ENCODE measurements at regions not wholly inside any gene's neighbourhood (a gene's known extent, or its start where the extent isn't known, plus 50 kb on each side); places are given as distances from the start of the nearest gene placed in this dataset.
A peak's percentile ranks its signal among the peaks of the same experiment; 100 is the strongest.
"Not testable (repeated sequence)": the region's sequence is repeated elsewhere in the genome, so short reads cannot be mapped to it uniquely, and the experiment has no call there.

DNA sequence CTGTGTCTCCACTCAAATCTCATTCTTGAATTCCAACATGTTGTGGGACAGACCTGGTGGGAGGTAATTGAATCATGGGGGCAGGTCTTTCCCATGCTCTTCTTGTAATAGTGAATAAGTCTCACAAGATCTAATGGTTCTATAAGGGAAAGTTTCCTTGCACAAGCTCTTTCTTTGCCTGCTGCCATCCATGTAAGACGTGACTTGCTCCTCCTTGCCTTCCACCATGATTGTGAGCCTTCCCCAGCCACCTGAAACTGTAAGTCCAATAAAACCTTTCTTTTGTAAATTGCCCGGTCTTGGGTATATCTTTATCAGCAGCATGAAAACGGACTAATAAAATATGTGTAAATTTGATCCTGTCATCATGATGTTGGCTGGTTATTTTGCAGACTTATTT, 471.9 kb downstream of the JRKL start:
- ATAC-seq; H3K4me1 ChIP-seq (ENCODE audit: control insufficient read depth, insufficient read depth, low read length); DNase-seq; H3K4me3 ChIP-seq (ENCODE audit: low read length); intact Hi-C loops (cut with DNase I); H3K9me3 ChIP-seq (ENCODE audit: control insufficient read depth, low read length); H3K27ac ChIP-seq (ENCODE audit: low read length); H3K27me3 ChIP-seq (ENCODE audit: control insufficient read depth, insufficient read depth): not testable (repeated sequence)
- 82% methylated on average over 3 of the region's 3 CpGs for WGBS

DNA sequence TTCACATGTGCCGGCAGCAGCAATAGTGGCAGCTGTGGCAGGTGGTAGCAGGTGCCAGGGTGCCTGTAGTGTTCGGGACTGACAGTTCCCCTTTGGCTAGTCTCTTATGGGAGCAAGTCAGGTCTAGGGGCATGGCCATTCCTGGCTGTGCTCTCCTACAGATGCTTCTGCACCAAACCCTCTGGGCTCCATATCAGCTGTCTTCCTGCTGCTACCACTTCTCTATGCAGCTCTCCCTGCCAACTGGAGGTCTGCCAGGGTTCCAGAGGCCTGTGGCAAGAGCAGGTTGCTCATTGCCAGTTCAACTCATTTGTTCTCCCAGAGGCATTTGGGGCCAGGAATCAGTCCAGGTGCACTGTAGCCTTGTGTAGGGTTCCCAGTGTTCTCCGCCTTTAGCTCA, 473.7 kb downstream of the JRKL start:
- Histone ChIP-seq H3K4me1 (ENCODE audit: control insufficient read depth, insufficient read depth, low read length) (no peaks in the 10 kb centered on the region), H3K4me3 (ENCODE audit: low read length) (no peak overlapping the region), H3K27me3 (ENCODE audit: control insufficient read depth, insufficient read depth) (no peaks in the 10 kb centered on the region), H3K27ac (ENCODE audit: low read length) (peak overlapping the region; percentile 24), H3K9me3 (ENCODE audit: control insufficient read depth, low read length) (no peaks in the 10 kb centered on the region)
- DNase-seq, result peak; percentile 63 to 91 (median 88)
- peak; percentile 78 to 95 for ATAC-seq
- WGBS, result 71% methylated on average over 3 of the region's 3 CpGs
- intact Hi-C loops (cut with DNase I), result no loop called here

- 46% methylated on average over 2 of the region's 2 CpGs for WGBS
- intact Hi-C loops (cut with DNase I), result no loop called here
- H3K27ac ChIP-seq (ENCODE audit: low read length), result no peak overlapping the region
These were observed 475.2 kb downstream of the JRKL start for GRCh38 chr11:96865020-96865419.

DNA sequence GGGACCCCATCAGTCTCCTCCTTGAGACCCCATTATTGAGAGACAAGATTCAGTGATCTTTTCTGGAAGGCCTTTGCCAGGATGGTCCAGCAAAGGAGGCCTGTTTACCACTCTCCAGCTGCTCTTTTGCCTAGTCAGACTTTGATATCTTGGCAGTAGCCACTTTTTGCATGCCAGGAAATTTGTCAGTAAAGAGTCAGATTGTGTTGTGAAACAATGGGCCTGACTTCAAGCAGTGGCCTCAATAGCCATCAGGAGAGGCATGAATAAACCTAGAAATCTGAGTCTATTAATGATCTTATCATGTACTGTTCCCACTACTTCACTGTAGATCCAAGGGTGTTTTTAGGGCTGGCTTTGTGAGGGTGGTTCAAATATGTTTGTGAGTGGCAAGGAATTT, 479.4 kb downstream of the JRKL start:
- H3K27ac ChIP-seq (ENCODE audit: low read length), result peak overlapping the region; percentile 72
- H3K9me3 ChIP-seq (ENCODE audit: control insufficient read depth, low read length), result no peaks in the 10 kb centered on the region
- peak; percentile 65 to 67 for ATAC-seq
- H3K4me1 ChIP-seq (ENCODE audit: control insufficient read depth, insufficient read depth, low read length), result peaks cover 4% of the 10 kb centered on the region
- no peak overlapping the region for H3K4me3 ChIP-seq (ENCODE audit: low read length)
- DNase-seq, result peak in 1 of 3 donors; percentile 26
- H3K27me3 ChIP-seq (ENCODE audit: control insufficient read depth, insufficient read depth), result no peaks in the 10 kb centered on the region
- intact Hi-C loops (cut with DNase I), result no loop called here

More at GRCh38 chr11:96865020-96865419, 475.2 kb downstream of the JRKL start:
- DNase-seq (no peak), ATAC-seq (peak; percentile 61 to 63)
- no peaks in the 10 kb centered on the region for H3K27me3 ChIP-seq (ENCODE audit: control insufficient read depth, insufficient read depth)
- peaks cover 4% of the 10 kb centered on the region for H3K4me1 ChIP-seq (ENCODE audit: control insufficient read depth, insufficient read depth, low read length)
- no peaks in the 10 kb centered on the region for H3K9me3 ChIP-seq (ENCODE audit: control insufficient read depth, low read length)
- H3K4me3 ChIP-seq (ENCODE audit: low read length), result no peak overlapping the region

- DNase-seq (no peak), ATAC-seq (no peak)
- WGBS, result 45% methylated on average over 4 of the region's 4 CpGs
- intact Hi-C loops (cut with DNase I), result no loop called here
- Histone ChIP-seq H3K27ac (ENCODE audit: low read length) (no peak overlapping the region), H3K27me3 (ENCODE audit: control insufficient read depth, insufficient read depth) (no peaks in the 10 kb centered on the region), H3K4me3 (ENCODE audit: low read length) (no peak overlapping the region), H3K4me1 (ENCODE audit: control insufficient read depth, insufficient read depth, low read length) (no peaks in the 10 kb centered on the region), H3K9me3 (ENCODE audit: control insufficient read depth, low read length) (no peaks in the 10 kb centered on the region)
These were observed 485.9 kb downstream of the JRKL start for GRCh38 chr11:96875712-96876111.

- WGBS, result 92% methylated on average over 6 of the region's 6 CpGs
- DNase-seq, result peak in 1 of 3 donors; percentile 17
- intact Hi-C loops (cut with DNase I), result no loop called here
- ATAC-seq, result no peak
- no peaks in the 10 kb centered on the region for H3K27me3 ChIP-seq (ENCODE audit: control insufficient read depth, insufficient read depth)
- H3K4me3 ChIP-seq (ENCODE audit: low read length), result no peak overlapping the region
- no peak overlapping the region for H3K27ac ChIP-seq (ENCODE audit: low read length)
- H3K9me3 ChIP-seq (ENCODE audit: control insufficient read depth, low read length), result no peaks in the 10 kb centered on the region
- H3K4me1 ChIP-seq (ENCODE audit: control insufficient read depth, insufficient read depth, low read length), result no peaks in the 10 kb centered on the region
These were observed 488.7 kb downstream of the JRKL start for GRCh38 chr11:96878299-96879051.

DNA sequence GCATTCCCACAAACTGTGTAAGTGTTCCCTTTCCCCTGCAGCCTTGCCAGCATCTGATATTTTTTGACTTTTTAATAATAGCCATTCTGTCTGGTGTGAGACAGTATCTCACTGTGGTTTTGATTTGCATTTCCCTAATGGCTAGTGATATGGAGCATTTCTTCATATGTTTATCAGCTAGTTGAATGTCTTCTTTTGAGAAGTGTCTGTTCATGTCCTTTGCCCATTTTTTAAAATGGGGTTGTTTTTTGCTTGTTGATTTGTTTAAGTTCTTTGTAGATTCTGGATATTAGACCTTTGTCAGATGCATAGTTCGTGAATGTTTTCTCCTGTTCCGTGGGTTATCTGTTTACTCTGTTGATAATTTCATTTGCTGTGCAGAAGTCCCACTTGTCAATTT, 492.8 kb downstream of the JRKL start:
- H3K4me1 ChIP-seq (ENCODE audit: control insufficient read depth, insufficient read depth, low read length); H3K4me3 ChIP-seq (ENCODE audit: low read length); H3K9me3 ChIP-seq (ENCODE audit: control insufficient read depth, low read length); intact Hi-C loops (cut with DNase I); DNase-seq; H3K27ac ChIP-seq (ENCODE audit: low read length); H3K27me3 ChIP-seq (ENCODE audit: control insufficient read depth, insufficient read depth); ATAC-seq: not testable (repeated sequence)
- WGBS, result 74% methylated on average over 2 of the region's 2 CpGs

DNA sequence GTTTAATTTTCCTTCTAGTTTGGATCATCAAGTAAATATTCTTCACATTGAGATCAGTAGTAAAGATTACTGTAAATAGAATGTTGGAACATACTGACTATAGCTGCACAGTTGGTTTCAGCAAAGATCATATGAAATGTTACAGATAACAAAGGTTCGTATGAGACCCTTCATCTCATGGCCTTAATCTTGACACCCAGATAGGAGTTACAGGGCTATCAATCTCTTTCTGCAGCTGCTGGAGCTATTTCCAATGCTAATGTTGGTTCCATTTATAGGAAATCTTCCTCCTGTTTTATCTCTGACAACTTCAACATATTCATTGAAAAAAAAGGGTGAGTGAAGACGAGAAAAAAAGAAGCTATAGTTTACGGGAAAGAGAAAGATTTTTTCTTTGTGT, 495.6 kb downstream of the JRKL start:
- DNase-seq (no peak), ATAC-seq (no peak)
- H3K27me3 ChIP-seq (ENCODE audit: control insufficient read depth, insufficient read depth), result no peaks in the 10 kb centered on the region
- no peak overlapping the region for H3K4me3 ChIP-seq (ENCODE audit: low read length)
- H3K4me1 ChIP-seq (ENCODE audit: control insufficient read depth, insufficient read depth, low read length), result peaks cover 2% of the 10 kb centered on the region
- no peaks in the 10 kb centered on the region for H3K9me3 ChIP-seq (ENCODE audit: control insufficient read depth, low read length)
- H3K27ac ChIP-seq (ENCODE audit: low read length), result no peak overlapping the region
- 46% methylated on average over 3 of the region's 3 CpGs for WGBS
- intact Hi-C loops (cut with DNase I), result no loop called here

- Histone ChIP-seq H3K4me3 (ENCODE audit: low read length) (no peak overlapping the region), H3K27me3 (ENCODE audit: control insufficient read depth, insufficient read depth) (no peaks in the 10 kb centered on the region), H3K4me1 (ENCODE audit: control insufficient read depth, insufficient read depth, low read length) (peaks cover 2% of the 10 kb centered on the region), H3K27ac (ENCODE audit: low read length) (no peak overlapping the region), H3K9me3 (ENCODE audit: control insufficient read depth, low read length) (no peaks in the 10 kb centered on the region)
- WGBS, result 85% methylated on average over 2 of the region's 2 CpGs
- no peak for ATAC-seq
- intact Hi-C loops (cut with DNase I), result no loop called here
- DNase-seq, result no peak
These were observed 496.1 kb downstream of the JRKL start for GRCh38 chr11:96885912-96886311.

DNA sequence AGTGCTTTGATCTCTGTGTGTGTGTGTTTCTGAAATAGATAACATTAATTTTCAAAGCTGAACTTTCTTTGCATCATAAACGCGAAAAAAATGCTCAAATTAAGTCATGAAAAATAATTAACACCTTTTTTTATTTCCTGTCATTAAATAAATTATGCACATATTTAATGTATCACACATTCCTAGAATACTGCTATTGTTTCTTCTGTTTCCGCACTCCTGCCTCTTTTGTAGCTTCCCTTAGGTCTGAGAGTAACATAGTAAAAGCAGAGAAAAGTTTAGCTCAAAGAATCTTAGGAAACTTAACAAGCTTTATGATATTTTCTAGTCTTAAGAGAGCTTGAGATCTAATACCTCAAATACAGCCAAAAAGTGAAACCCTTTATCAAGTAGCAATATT, 504.2 kb downstream of the JRKL start:
- 69% methylated on average over 3 of the region's 3 CpGs for WGBS
- DNase-seq, result no peak
- no peak for ATAC-seq
- H3K27me3 ChIP-seq (ENCODE audit: control insufficient read depth, insufficient read depth), result no peaks in the 10 kb centered on the region
- intact Hi-C loops (cut with DNase I), result no loop called here
- no peaks in the 10 kb centered on the region for H3K9me3 ChIP-seq (ENCODE audit: control insufficient read depth, low read length)
- H3K27ac ChIP-seq (ENCODE audit: low read length), result no peak overlapping the region
- H3K4me1 ChIP-seq (ENCODE audit: control insufficient read depth, insufficient read depth, low read length), result no peaks in the 10 kb centered on the region
- no peak overlapping the region for H3K4me3 ChIP-seq (ENCODE audit: low read length)

DNA sequence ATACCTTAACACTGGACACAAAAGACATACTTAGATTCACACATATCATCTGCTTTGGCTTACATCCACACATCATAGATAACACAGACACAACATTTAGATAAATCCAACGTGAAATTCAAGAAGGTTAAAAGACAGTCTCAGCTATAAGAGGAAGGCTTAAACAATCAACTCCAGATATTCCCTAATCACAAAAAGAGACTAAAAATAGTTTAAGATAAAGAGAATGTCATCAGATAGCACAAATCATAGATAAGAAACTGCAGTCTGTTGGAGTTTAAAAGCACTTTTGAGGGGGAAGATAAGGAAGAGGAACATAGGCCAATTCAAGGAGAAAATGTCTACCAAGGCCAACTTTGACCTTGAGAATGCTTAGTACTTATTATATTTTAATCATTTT, 504.8 kb downstream of the JRKL start:
- no peaks in the 10 kb centered on the region for H3K9me3 ChIP-seq (ENCODE audit: control insufficient read depth, low read length)
- DNase-seq, result no peak
- H3K4me3 ChIP-seq (ENCODE audit: low read length), result no peak overlapping the region
- 8% methylated on average over 1 of the region's 1 CpG for WGBS
- no peaks in the 10 kb centered on the region for H3K4me1 ChIP-seq (ENCODE audit: control insufficient read depth, insufficient read depth, low read length)
- intact Hi-C loops (cut with DNase I), result no loop called here
- no peak overlapping the region for H3K27ac ChIP-seq (ENCODE audit: low read length)
- no peaks in the 10 kb centered on the region for H3K27me3 ChIP-seq (ENCODE audit: control insufficient read depth, insufficient read depth)
- no peak for ATAC-seq

DNA sequence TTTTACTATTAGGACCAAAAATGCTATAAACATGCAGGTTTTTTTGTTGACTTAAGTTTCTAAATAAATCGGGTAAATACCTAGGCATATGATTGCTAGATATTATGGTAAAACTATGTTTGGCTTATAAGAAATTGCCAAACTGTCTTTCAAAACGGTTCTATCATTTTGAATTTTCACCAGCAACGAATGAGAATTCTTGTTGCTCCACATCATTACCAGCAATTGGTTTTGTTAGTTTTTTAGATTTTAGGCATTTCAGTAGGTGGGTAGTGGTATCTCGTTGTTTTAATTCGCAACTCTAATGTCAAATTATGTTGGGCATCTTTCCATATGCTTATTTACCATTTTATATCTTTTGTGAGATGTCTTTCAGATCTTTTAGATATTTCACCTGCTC, 510.2 kb downstream of the JRKL start:
- Histone ChIP-seq H3K9me3 (ENCODE audit: control insufficient read depth, low read length) (no peaks in the 10 kb centered on the region), H3K4me3 (ENCODE audit: low read length) (no peak overlapping the region), H3K4me1 (ENCODE audit: control insufficient read depth, insufficient read depth, low read length) (no peaks in the 10 kb centered on the region), H3K27ac (ENCODE audit: low read length) (no peak overlapping the region), H3K27me3 (ENCODE audit: control insufficient read depth, insufficient read depth) (no peaks in the 10 kb centered on the region)
- ATAC-seq (no peak), DNase-seq (no peak)
- intact Hi-C loops (cut with DNase I), result no loop called here
- WGBS, result 77% methylated on average over 5 of the region's 5 CpGs

All from right cardiac atrium (tissue), 5 donors.